DOHH2 (cell line): ENCODE measurements at regions not wholly inside any gene's neighbourhood (a gene's known extent, or its start where the extent isn't known, plus 50 kb on each side); places are given as distances from the start of the nearest gene placed in this dataset.

Experiments
- H3F3A ChIP-seq: fragments of 200-600 bp; sonication (generic), shearing (Covaris generic); 2 replicates; pipeline ENCODE4 v1.6.0; 2016; ENCODE audit warnings: antibody characterized with exemption, mild to moderate bottlenecking; ENCODE audit not compliant: control insufficient read depth, insufficient read depth
- H3K27ac ChIP-seq: fragments of 200-600 bp; sonication (generic); 2 replicates; pipeline ENCODE4 v1.5.1; 2014; ENCODE audit warnings: low read depth, mild to moderate bottlenecking, low read length, moderate library complexity
- H3K27me3 ChIP-seq: fragments of 200-600 bp; sonication (generic); 2 replicates; pipeline ENCODE4 v1.6.1; 2014; ENCODE audit warnings: mild to moderate bottlenecking, low read length, mixed read lengths; ENCODE audit not compliant: control insufficient read depth
- H3K36me3 ChIP-seq: fragments of 200-600 bp; sonication (generic); 2 replicates; pipeline ENCODE4 v1.6.1; 2014; ENCODE audit warnings: mild to moderate bottlenecking, low read length, moderate library complexity, mixed read lengths; ENCODE audit not compliant: control insufficient read depth
- H3K4me1 ChIP-seq: fragments of 200-600 bp; sonication (generic); 2 replicates; pipeline ENCODE4 v1.6.1; 2014; ENCODE audit warnings: mild to moderate bottlenecking, low read length, mixed read lengths; ENCODE audit not compliant: control insufficient read depth
- H3K4me2 ChIP-seq: fragments of 200-600 bp; sonication (generic); 2 replicates; pipeline ENCODE4 v1.6.0; 2014; ENCODE audit warnings: mild to moderate bottlenecking, low read length, moderate library complexity
- H3K4me3 ChIP-seq: fragments of 200-600 bp; sonication (generic); 2 replicates; pipeline ENCODE4 v1.5.1; 2014; ENCODE audit warnings: mild to moderate bottlenecking, low read length, mixed read lengths
- H3K79me2 ChIP-seq: fragments of 200-600 bp; sonication (generic); 2 replicates; pipeline ENCODE4 v1.6.1; 2014; ENCODE audit warnings: mild to moderate bottlenecking, low read length, mixed read lengths; ENCODE audit not compliant: control insufficient read depth
- H3K9me2 ChIP-seq: fragments of 200-600 bp; sonication (generic); replicated peaks from 2 replicates; pipeline ENCODE4 v1.6.1; 2014; ENCODE audit warnings: mild to moderate bottlenecking, low read length, mixed read lengths; ENCODE audit not compliant: control insufficient read depth
- H3K9me3 ChIP-seq: fragments of 200-600 bp; sonication (generic); 2 replicates; pipeline ENCODE4 v1.6.1; 2014; ENCODE audit warnings: antibody characterized with exemption, low read length, mixed read lengths; ENCODE audit not compliant: control insufficient read depth, insufficient read depth
- H4K20me1 ChIP-seq: fragments of 200-600 bp; sonication (generic); 2 replicates; pipeline ENCODE4 v1.6.0; 2014; ENCODE audit warnings: low read depth, mild to moderate bottlenecking, antibody characterized with exemption, low read length, moderate library complexity; ENCODE audit not compliant: control insufficient read depth, insufficient read depth
- CTCF ChIP-seq: fragments of 200-600 bp; sonication (generic); IDR thresholded peaks from one replicate; pipeline ENCODE4 v1.5.1; 2014; ENCODE audit warnings: antibody characterized with exemption, mild to moderate bottlenecking, low read depth, low read length; ENCODE audit not compliant: poor library complexity, severe bottlenecking
- EZH2phosphoT487 ChIP-seq: fragments of 200-600 bp; sonication (generic); IDR thresholded peaks from 2 replicates; pipeline ENCODE4 v1.6.1; 2017; ENCODE audit warnings: borderline replicate concordance, mild to moderate bottlenecking, antibody characterized with exemption, low read length, moderate library complexity, mixed read lengths

- Histone ChIP-seq H3K9me2 (no peaks in the 10 kb centered on the region), H3F3A (no peaks in the 10 kb centered on the region), H4K20me1 (no peaks in the 10 kb centered on the region), H3K9me3 (no peaks in the 10 kb centered on the region), H3K36me3 (no peaks in the 10 kb centered on the region), H3K27ac (no peak overlapping the region), H3K4me3 (no peak overlapping the region), H3K79me2 (no peaks in the 10 kb centered on the region), H3K4me1 (no peaks in the 10 kb centered on the region), H3K4me2 (no peak overlapping the region), H3K27me3 (no peaks in the 10 kb centered on the region)
- TF ChIP-seq CTCF, result no peak
- no peak for TF ChIP-seq EZH2phosphoT487
Measured at GRCh38 chr18:55073834-55074233, 114.6 kb upstream of the CCDC68 start.

GRCh38 chr18:55073116-55073515 is 113.9 kb upstream of the CCDC68 start:
- no peaks in the 10 kb centered on the region for H3F3A ChIP-seq

GRCh38 chr18:55072698-55073097 is 113.4 kb upstream of the CCDC68 start:
- no peak overlapping the region for H3K4me3 ChIP-seq
- H3K27ac ChIP-seq, result no peak overlapping the region
- H3F3A ChIP-seq, result no peaks in the 10 kb centered on the region
- H3K36me3 ChIP-seq, result no peaks in the 10 kb centered on the region
- no peaks in the 10 kb centered on the region for H4K20me1 ChIP-seq
- H3K4me2 ChIP-seq, result no peak overlapping the region
- no peaks in the 10 kb centered on the region for H3K9me3 ChIP-seq
- TF ChIP-seq CTCF, result no peak
- TF ChIP-seq EZH2phosphoT487, result no peak
- no peaks in the 10 kb centered on the region for H3K79me2 ChIP-seq
- no peaks in the 10 kb centered on the region for H3K4me1 ChIP-seq
- no peaks in the 10 kb centered on the region for H3K9me2 ChIP-seq
- no peaks in the 10 kb centered on the region for H3K27me3 ChIP-seq

More at GRCh38 chr18:55073116-55073515, 113.9 kb upstream of the CCDC68 start:
- H3K79me2 ChIP-seq, result no peaks in the 10 kb centered on the region
- H4K20me1 ChIP-seq, result no peaks in the 10 kb centered on the region
- H3K4me1 ChIP-seq, result no peaks in the 10 kb centered on the region
- no peaks in the 10 kb centered on the region for H3K27me3 ChIP-seq
- no peaks in the 10 kb centered on the region for H3K36me3 ChIP-seq
- TF ChIP-seq EZH2phosphoT487 (no peak), CTCF (no peak)
- no peak overlapping the region for H3K4me2 ChIP-seq
- no peak overlapping the region for H3K27ac ChIP-seq
- H3K4me3 ChIP-seq, result no peak overlapping the region
- H3K9me2 ChIP-seq, result no peaks in the 10 kb centered on the region
- H3K9me3 ChIP-seq, result no peaks in the 10 kb centered on the region

GRCh38 chr18:55072181-55072580 is 112.9 kb upstream of the CCDC68 start:
- no peak for TF ChIP-seq EZH2phosphoT487
- no peak for TF ChIP-seq CTCF
- no peaks in the 10 kb centered on the region for H3F3A ChIP-seq
- no peak overlapping the region for H3K27ac ChIP-seq
- no peaks in the 10 kb centered on the region for H4K20me1 ChIP-seq
- H3K36me3 ChIP-seq, result no peaks in the 10 kb centered on the region
- H3K27me3 ChIP-seq, result no peaks in the 10 kb centered on the region
- no peak overlapping the region for H3K4me3 ChIP-seq
- H3K4me1 ChIP-seq, result no peaks in the 10 kb centered on the region
- H3K4me2 ChIP-seq, result no peak overlapping the region
- H3K9me2 ChIP-seq, result no peaks in the 10 kb centered on the region
- no peaks in the 10 kb centered on the region for H3K79me2 ChIP-seq
- no peaks in the 10 kb centered on the region for H3K9me3 ChIP-seq
